GM12878 (cell line): ENCODE measurements at regions not wholly inside any gene's neighbourhood (a gene's known extent, or its start where the extent isn't known, plus 50 kb on each side); places are given as distances from the start of the nearest gene placed in this dataset.

Experiments used
- BRCA1 ChIP-seq: IDR thresholded peaks from 2 replicates; pipeline ENCODE4 v1.6.1; 2011; ENCODE audit warnings: low read depth, low read length, improper control_type of control experiment
- CHD2 ChIP-seq: IDR thresholded peaks from 2 replicates; pipeline ENCODE4 v1.6.1; 2011; ENCODE audit warnings: low read depth, low read length, improper control_type of control experiment, borderline replicate concordance
- CTCF ChIP-seq, 3 experiments: IDR thresholded peaks in 2 of 3; conservative IDR thresholded peaks in 1 of 3; 2 replicates each; pipeline ENCODE4 v1.5.1; 2011; ENCODE audit warnings: low read depth in 3 of 3, low read length in 3 of 3, mild to moderate bottlenecking in 3 of 3, control low read depth in 2 of 3, moderate library complexity in 2 of 3, inconsistent platforms in 1 of 3, mixed read lengths in 1 of 3; ENCODE audit not compliant: control insufficient read depth in 2 of 3, insufficient read depth in 1 of 3; ENCODE audit errors: extremely low read depth in 1 of 3
- EP300 ChIP-seq, 2 experiments: fragments of 150-350 bp in 1 of 2; IDR thresholded peaks; 2 replicates each; pipeline ENCODE4 v1.6.1; 2011 to 2012; ENCODE audit warnings: low read depth in 2 of 2, low read length in 2 of 2, borderline replicate concordance in 1 of 2, improper control_type of control experiment in 1 of 2, inconsistent platforms in 1 of 2; ENCODE audit not compliant: control insufficient read depth in 1 of 2
- SMARCA5 ChIP-seq: fragments of 450-650 bp; IDR thresholded peaks from 2 replicates; pipeline ENCODE4 v1.6.1; 2017; ENCODE audit warnings: mild to moderate bottlenecking
- TCF12 ChIP-seq: IDR thresholded peaks from 2 replicates; pipeline ENCODE4 v1.6.1; 2011; ENCODE audit warnings: low read depth, mild to moderate bottlenecking, low read length
- YY1 ChIP-seq: IDR thresholded peaks from 2 replicates; pipeline ENCODE4 v1.6.1; 2011; ENCODE audit warnings: low read depth, mild to moderate bottlenecking, low read length
- ZNF207 ChIP-seq: fragments of 450-650 bp; IDR thresholded peaks from 2 replicates; pipeline ENCODE4 v1.6.1; 2014; ENCODE audit warnings: antibody characterized with exemption, mild to moderate bottlenecking, borderline replicate concordance

GRCh38 chr9:21696411-21696871 is 106.0 kb upstream of the MTAP start:
- no peak for TF ChIP-seq BRCA1
- TF ChIP-seq CHD2 = no peak
- no peak for TF ChIP-seq ZNF207
- no peak for TF ChIP-seq CTCF (IDR thresholded peaks at IDR 0.05 in 2 of 3, conservative IDR thresholded peaks at IDR 0.05 in 1 of 3; ENCODE audit: control insufficient read depth in 2 of 3, extremely low read depth in 1 of 3, insufficient read depth in 1 of 3, low read depth in 3 of 3, low read length in 3 of 3)
- TF ChIP-seq EP300 (IDR thresholded peaks at IDR 0.05; ENCODE audit: borderline replicate concordance in 1 of 2, control insufficient read depth in 1 of 2, low read depth in 2 of 2, low read length in 2 of 2) = no peak
- TF ChIP-seq SMARCA5 = no peak
- TF ChIP-seq TCF12 = no peak
- no peak for TF ChIP-seq YY1
